PC-9 (cell line): ENCODE measurements at regions not wholly inside any gene's neighbourhood (a gene's known extent, or its start where the extent isn't known, plus 50 kb on each side); places are given as distances from the start of the nearest gene placed in this dataset.

Experiments used
- BruUV-seq: library from RNA; stranded (reverse); fragments of 400-500 nt; replicated peaks from 2 replicates; lab custom pipeline; 2021; lab: Mats Ljungman, UMichigan
- CTCF ChIA-PET: fragments of 300-600 bp; sonication (Branson Sonifier 250); formaldehyde crosslinking; loops from one replicate; lab custom pipeline; 2022; ENCODE audit warnings: antibody characterized with exemption; lab: Charles Lee
- POLR2A ChIA-PET: fragments of 300-600 bp; sonication (Branson Sonifier 250); formaldehyde crosslinking; loops from one replicate; lab custom pipeline; 2022; ENCODE audit warnings: antibody characterized with exemption; ENCODE audit not compliant: unreplicated experiment; lab: Charles Lee
- DNase-seq, 2 experiments: peaks; one replicate each; pipeline versions ENCODE4 v3.0.0 to v3.0.0-alpha.2; 2015 to 2022; ENCODE audit warnings: mixed read lengths in 1 of 2
- H2AFZ ChIP-seq: fragments of 200-600 bp; sonication (generic); 2 replicates; pipeline ENCODE4 v1.8.1; 2017; ENCODE audit warnings: antibody characterized with exemption
- H3F3A ChIP-seq: fragments of 200-600 bp; sonication (generic); 2 replicates; pipeline ENCODE4 v1.8.1; 2017; ENCODE audit warnings: antibody characterized with exemption, mild to moderate bottlenecking, low read depth; ENCODE audit not compliant: insufficient read depth
- H3K27ac ChIP-seq: fragments of 200-600 bp; sonication (generic); 2 replicates; pipeline ENCODE4 v1.6.1; 2016; ENCODE audit warnings: mixed run types
- H3K27me3 ChIP-seq: fragments of 200-600 bp; sonication (generic); 2 replicates; pipeline ENCODE4 v1.6.1; 2016; ENCODE audit warnings: low read depth, mixed run types; ENCODE audit not compliant: insufficient read depth
- H3K36me3 ChIP-seq: fragments of 200-600 bp; sonication (generic); 2 replicates; pipeline ENCODE4 v1.6.1; 2016; ENCODE audit warnings: low read depth, mixed run types
- H3K4me1 ChIP-seq: fragments of 200-600 bp; sonication (generic); replicated peaks from 2 replicates; pipeline ENCODE4 v1.6.1; 2016; ENCODE audit warnings: mixed run types; ENCODE audit not compliant: insufficient read depth
- H3K4me2 ChIP-seq: fragments of 200-600 bp; sonication (generic); 2 replicates; pipeline ENCODE4 v1.6.1; 2017; ENCODE audit warnings: mixed run types
- H3K4me3 ChIP-seq: fragments of 200-600 bp; sonication (generic); 2 replicates; pipeline ENCODE4 v1.6.1; 2016; ENCODE audit warnings: mixed run types
- H3K79me2 ChIP-seq: fragments of 200-600 bp; sonication (generic); 2 replicates; pipeline ENCODE4 v1.6.1; 2017; ENCODE audit warnings: low read depth, mixed run types
- H3K9me2 ChIP-seq: fragments of 200-600 bp; sonication (generic); 2 replicates; pipeline ENCODE4 v1.8.1; 2017; ENCODE audit warnings: mild to moderate bottlenecking; ENCODE audit not compliant: insufficient read depth
- H3K9me3 ChIP-seq: fragments of 200-600 bp; sonication (generic); 2 replicates; pipeline ENCODE4 v1.8.1; 2016; ENCODE audit warnings: low read depth; ENCODE audit not compliant: insufficient read depth
- H4K20me1 ChIP-seq: fragments of 200-600 bp; sonication (generic); 2 replicates; pipeline ENCODE4 v1.8.1; 2017; ENCODE audit not compliant: insufficient read depth
- CTCF ChIP-seq: fragments of 200-600 bp; sonication (generic); conservative IDR thresholded peaks from 2 replicates; pipeline ENCODE4 v1.6.1; 2017; ENCODE audit warnings: mixed run types, antibody characterized with exemption, mild to moderate bottlenecking, moderate library complexity
- EZH2 ChIP-seq: fragments of 200-600 bp; sonication (generic); IDR thresholded peaks from 2 replicates; pipeline ENCODE4 v1.8.0; 2017; ENCODE audit warnings: antibody characterized with exemption, low read depth
- intact Hi-C: fragments of 100-400 bp; cut with micrococcal nuclease; formaldehyde crosslinking; loops from one replicate; pipeline ENCODE4 v1.10.0; 2022; ENCODE audit not compliant: unreplicated experiment

GRCh38 chr1:213767683-213768082 is 220.1 kb upstream of the PROX1 start:
- ChIA-PET CTCF (no interaction called here), POLR2A (no interaction called here)
- Histone ChIP-seq H3K9me2 (no peaks in the 10 kb centered on the region), H3K79me2 (no peaks in the 10 kb centered on the region), H3K4me2 (no peak overlapping the region), H3K27me3 (no peaks in the 10 kb centered on the region), H3K9me3 (no peaks in the 10 kb centered on the region), H3K4me1 (0 out of 2 replicates have a peak, but pooled peaks cover 8% of the 10 kb centered on the region), H4K20me1 (no peaks in the 10 kb centered on the region), H3K27ac (no peak overlapping the region), H3K4me3 (no peak overlapping the region), H2AFZ (no peak overlapping the region), H3F3A (no peaks in the 10 kb centered on the region), H3K36me3 (no peaks in the 10 kb centered on the region)
- intact Hi-C loops = no loop called here
- DNase-seq = no peak
- TF ChIP-seq CTCF = no peak
- no peak for TF ChIP-seq EZH2
- BruUV-seq = no TSS peak

GRCh38 chr1:213772128-213773063 is 215.4 kb upstream of the PROX1 start:
- H3K79me2 ChIP-seq = no peaks in the 10 kb centered on the region
- H3K36me3 ChIP-seq = no peaks in the 10 kb centered on the region
- no peaks in the 10 kb centered on the region for H3K9me2 ChIP-seq
- no peak for TF ChIP-seq CTCF
- TF ChIP-seq EZH2 = no peak
- no peaks in the 10 kb centered on the region for H3K4me1 ChIP-seq
- no peaks in the 10 kb centered on the region for H3K9me3 ChIP-seq
- DNase-seq = no peak
- no peak overlapping the region for H3K4me2 ChIP-seq
- H3K27ac ChIP-seq = no peak overlapping the region
- H3F3A ChIP-seq = no peaks in the 10 kb centered on the region
- intact Hi-C loops = no loop called here
- H2AFZ ChIP-seq = no peak overlapping the region
- no peak overlapping the region for H3K4me3 ChIP-seq
- ChIA-PET CTCF (no interaction called here), POLR2A (no interaction called here)
- H4K20me1 ChIP-seq = no peaks in the 10 kb centered on the region
- no TSS peak for BruUV-seq
- no peaks in the 10 kb centered on the region for H3K27me3 ChIP-seq

GRCh38 chr1:213773975-213774374 is 213.8 kb upstream of the PROX1 start:
- CTCF ChIA-PET = no interaction called here

More at GRCh38 chr1:213773975-213774374, 213.8 kb upstream of the PROX1 start:
- Histone ChIP-seq H3K9me3 (no peaks in the 10 kb centered on the region), H3K4me1 (peaks cover 10% of the 10 kb centered on the region), H3F3A (peaks cover 2% of the 10 kb centered on the region; the same call in 1 of the 2 replicates), H3K4me3 (no peak overlapping the region), H3K9me2 (no peaks in the 10 kb centered on the region), H3K27ac (no peak overlapping the region), H3K79me2 (no peaks in the 10 kb centered on the region), H3K27me3 (no peaks in the 10 kb centered on the region), H3K4me2 (no peak overlapping the region), H4K20me1 (no peaks in the 10 kb centered on the region), H2AFZ (no peak overlapping the region), H3K36me3 (no peaks in the 10 kb centered on the region)
- intact Hi-C loops = no loop called here
- no peak for DNase-seq
- POLR2A ChIA-PET = no interaction called here
- TF ChIP-seq EZH2 = no peak
- no peak for TF ChIP-seq CTCF
- BruUV-seq = no TSS peak
